GM23248 (cell line): ENCODE measurements at regions not wholly inside any gene's neighbourhood (a gene's known extent, or its start where the extent isn't known, plus 50 kb on each side); places are given as distances from the start of the nearest gene placed in this dataset.
"Not testable (repeated sequence)": the region's sequence is repeated elsewhere in the genome, so short reads cannot be mapped to it uniquely, and the experiment has no call there.

Source experiments
- DNase-seq: peaks from one replicate; pipeline ENCODE4 v3.0.0-alpha.2; 2015
- H2AFZ ChIP-seq: fragments of 200-600 bp; sonication (generic); 2 replicates; pipeline ENCODE4 v1.6.1; 2016; ENCODE audit warnings: antibody characterized with exemption
- H3F3A ChIP-seq: fragments of 200-600 bp; sonication (generic); 2 replicates; pipeline ENCODE4 v1.6.1; 2016; ENCODE audit warnings: mild to moderate bottlenecking, antibody characterized with exemption, mixed run types; ENCODE audit not compliant: insufficient read depth
- H3K27ac ChIP-seq: fragments of 200-600 bp; sonication (generic); 2 replicates; pipeline ENCODE4 v1.5.1; 2016; ENCODE audit warnings: mild to moderate bottlenecking
- H3K27me3 ChIP-seq: fragments of 200-600 bp; sonication (generic); replicated peaks from 2 replicates; pipeline ENCODE4 v1.6.1; 2016; ENCODE audit warnings: mild to moderate bottlenecking; ENCODE audit not compliant: insufficient read depth
- H3K36me3 ChIP-seq: fragments of 200-600 bp; sonication (generic); 2 replicates; pipeline ENCODE4 v1.6.1; 2016; ENCODE audit warnings: low read depth, mild to moderate bottlenecking
- H3K4me1 ChIP-seq: fragments of 200-600 bp; sonication (generic); 2 replicates; pipeline ENCODE4 v1.6.1; 2016; ENCODE audit warnings: mild to moderate bottlenecking; ENCODE audit not compliant: insufficient read depth
- H3K4me2 ChIP-seq: fragments of 200-600 bp; sonication (generic); one replicate; pipeline ENCODE4 v1.6.1; 2016; ENCODE audit warnings: mild to moderate bottlenecking; ENCODE audit not compliant: unreplicated experiment
- H3K4me3 ChIP-seq: fragments of 200-600 bp; sonication (generic); 2 replicates; pipeline ENCODE4 v1.5.1; 2016; ENCODE audit warnings: mild to moderate bottlenecking
- H3K79me2 ChIP-seq: fragments of 200-600 bp; sonication (generic); 2 replicates; pipeline ENCODE4 v1.6.1; 2016; ENCODE audit warnings: mild to moderate bottlenecking; ENCODE audit not compliant: insufficient read depth
- H3K9ac ChIP-seq: fragments of 200-600 bp; sonication (generic); 2 replicates; pipeline ENCODE4 v1.6.1; 2016; ENCODE audit warnings: mild to moderate bottlenecking
- H3K9me2 ChIP-seq: fragments of 200-600 bp; sonication (generic); 2 replicates; pipeline ENCODE4 v1.6.1; 2016; ENCODE audit warnings: mixed run types, mild to moderate bottlenecking, moderate library complexity; ENCODE audit not compliant: insufficient read depth
- H3K9me3 ChIP-seq: fragments of 200-600 bp; sonication (generic); one replicate; pipeline ENCODE4 v1.6.1; 2017; ENCODE audit warnings: low read depth
- H4K20me1 ChIP-seq: fragments of 200-600 bp; sonication (generic); 2 replicates; pipeline ENCODE4 v1.6.0; 2016; ENCODE audit not compliant: insufficient read depth
- EZH2 ChIP-seq: fragments of 200-600 bp; sonication (generic); IDR thresholded peaks from 2 replicates; pipeline ENCODE4 v1.6.1; 2018; ENCODE audit warnings: antibody characterized with exemption, mild to moderate bottlenecking; ENCODE audit not compliant: insufficient read depth, poor library complexity, severe bottlenecking
- EZH2phosphoT487 ChIP-seq: fragments of 200-600 bp; sonication (generic); IDR thresholded peaks from 2 replicates; pipeline ENCODE4 v1.6.1; 2018; ENCODE audit warnings: antibody characterized with exemption, moderate library complexity, mild to moderate bottlenecking, low read depth; ENCODE audit not compliant: insufficient read depth
- WGBS, 2 experiments: methylation state at CpG; one replicate each; pipeline ENCODE4 v1.1.6; 2015 to 2017; ENCODE audit warnings: low lambda C conversion rate in 2 of 2, low coverage in 1 of 2; ENCODE audit errors: missing lambda C conversion rate in 2 of 2; 5-methylcytosine and 5-hydroxymethylcytosine counted together
- in situ Hi-C: fragments of 300-500 bp; cut with MboI; formaldehyde crosslinking; loops from 2 replicates; pipeline ENCODE4 v1.15.0; 2020

DNA sequence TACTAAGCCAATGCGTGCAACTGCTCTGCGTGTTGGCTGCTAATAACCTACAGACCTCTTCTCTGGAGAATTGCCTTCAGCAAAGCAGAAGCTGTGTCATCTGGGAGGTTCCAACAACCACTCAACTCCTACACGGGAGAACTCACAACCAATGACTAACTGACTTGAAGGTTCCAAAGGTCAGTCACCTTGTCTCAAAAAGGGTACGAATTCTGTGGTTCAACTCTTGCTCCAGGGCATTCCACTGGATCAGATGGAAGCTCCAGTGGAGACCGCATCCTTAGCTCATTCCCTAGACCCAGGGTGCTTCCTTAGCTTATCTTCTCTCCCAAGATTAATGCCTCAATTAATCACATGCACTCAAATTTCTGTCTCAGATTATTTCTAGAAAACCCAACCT, 222.7 kb downstream of the CHIC2 start:
- H3K9me3 ChIP-seq = no peaks in the 10 kb centered on the region
- no peak overlapping the region for H3K27ac ChIP-seq
- no peaks in the 10 kb centered on the region for H3K79me2 ChIP-seq
- no peaks in the 10 kb centered on the region for H4K20me1 ChIP-seq
- no peak overlapping the region for H3K4me2 ChIP-seq
- 78 to 88% methylated on average over 5 of the region's 5 CpGs for WGBS, 2 experiments
- no peaks in the 10 kb centered on the region for H3K36me3 ChIP-seq
- no peak overlapping the region for H2AFZ ChIP-seq
- 0 out of 2 replicates have a peak, but pooled peaks cover 3% of the 10 kb centered on the region for H3K4me1 ChIP-seq
- in situ Hi-C loops = no loop called here
- TF ChIP-seq EZH2phosphoT487 (no peak), EZH2 (no peak)
- H3K4me3 ChIP-seq = no peak overlapping the region
- no peaks in the 10 kb centered on the region for H3K9me2 ChIP-seq
- DNase-seq = no peak
- H3K9ac ChIP-seq = no peak overlapping the region
- H3K27me3 ChIP-seq = no peaks in the 10 kb centered on the region
- H3F3A ChIP-seq = no peaks in the 10 kb centered on the region

- Histone ChIP-seq H3K36me3 (no peaks in the 10 kb centered on the region), H3K9me3 (no peaks in the 10 kb centered on the region), H4K20me1 (no peaks in the 10 kb centered on the region), H3K27ac (no peak overlapping the region), H3K9me2 (no peaks in the 10 kb centered on the region), H3K4me1 (0 out of 2 replicates have a peak, but pooled peaks cover 3% of the 10 kb centered on the region), H3K9ac (no peak overlapping the region), H3K79me2 (no peaks in the 10 kb centered on the region), H3F3A (no peaks in the 10 kb centered on the region), H3K4me3 (no peak overlapping the region), H3K27me3 (no peaks in the 10 kb centered on the region), H2AFZ (no peak overlapping the region), H3K4me2 (no peak overlapping the region)
- 48 to 62% methylated on average over 2 of the region's 2 CpGs for WGBS, 2 experiments
- in situ Hi-C loops = no loop called here
- DNase-seq = no peak
- TF ChIP-seq EZH2 (no peak), EZH2phosphoT487 (no peak)
Measured at GRCh38 chr4:53840643-53841042, 223.8 kb downstream of the CHIC2 start.

GRCh38 chr4:53833302-53834003, 231.0 kb downstream of the CHIC2 start:
- not testable (repeated sequence) for H3K4me1 ChIP-seq

DNA sequence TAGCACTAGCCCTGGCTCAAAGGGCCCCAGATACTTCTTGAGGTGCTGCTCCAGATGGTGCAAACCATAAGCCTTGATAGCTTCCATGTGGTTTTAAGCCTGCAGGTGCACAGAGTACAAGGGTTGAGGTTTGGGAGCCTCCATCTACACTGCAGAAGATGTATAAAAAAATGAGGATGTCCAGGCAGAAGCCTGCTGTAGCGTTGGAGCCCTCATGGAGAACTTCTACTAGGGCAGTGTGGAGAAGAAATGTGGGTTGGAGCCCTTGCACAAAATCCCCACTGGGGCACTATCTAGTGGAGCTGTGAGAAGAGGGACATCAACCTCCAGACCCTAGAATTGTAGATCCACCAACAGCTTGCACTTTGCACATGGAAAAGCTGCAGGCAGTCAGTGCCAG, 231.9 kb downstream of the CHIC2 start:
- H3F3A ChIP-seq = no peaks in the 10 kb centered on the region
- H3K9me2 ChIP-seq = no peaks in the 10 kb centered on the region
- no peak for TF ChIP-seq EZH2phosphoT487
- TF ChIP-seq EZH2 = no peak
- H3K4me1 ChIP-seq = no peaks in the 10 kb centered on the region
- no peaks in the 10 kb centered on the region for H3K27me3 ChIP-seq
- no peak for DNase-seq
- no peaks in the 10 kb centered on the region for H4K20me1 ChIP-seq
- no peak overlapping the region for H3K4me2 ChIP-seq
- no peak overlapping the region for H3K27ac ChIP-seq
- WGBS, 2 experiments = 0 to 19% methylated on average over 1 of the region's 1 CpG
- no peaks in the 10 kb centered on the region for H3K9me3 ChIP-seq
- H2AFZ ChIP-seq = no peak overlapping the region
- in situ Hi-C loops = no loop called here
- H3K4me3 ChIP-seq = no peak overlapping the region
- H3K36me3 ChIP-seq = no peaks in the 10 kb centered on the region
- H3K79me2 ChIP-seq = no peaks in the 10 kb centered on the region
- H3K9ac ChIP-seq = no peak overlapping the region

More at GRCh38 chr4:53833302-53834003, 231.0 kb downstream of the CHIC2 start:
- H3K36me3 ChIP-seq, H4K20me1 ChIP-seq, H3K9me2 ChIP-seq, H2AFZ ChIP-seq, H3K79me2 ChIP-seq, H3K9ac ChIP-seq, H3K27me3 ChIP-seq, H3K4me2 ChIP-seq, in situ Hi-C loops, H3K27ac ChIP-seq, H3K9me3 ChIP-seq, H3F3A ChIP-seq, H3K4me3 ChIP-seq, DNase-seq: not testable (repeated sequence)
- WGBS, 2 experiments = 63 to 72% methylated on average over 7 of the region's 7 CpGs

DNA sequence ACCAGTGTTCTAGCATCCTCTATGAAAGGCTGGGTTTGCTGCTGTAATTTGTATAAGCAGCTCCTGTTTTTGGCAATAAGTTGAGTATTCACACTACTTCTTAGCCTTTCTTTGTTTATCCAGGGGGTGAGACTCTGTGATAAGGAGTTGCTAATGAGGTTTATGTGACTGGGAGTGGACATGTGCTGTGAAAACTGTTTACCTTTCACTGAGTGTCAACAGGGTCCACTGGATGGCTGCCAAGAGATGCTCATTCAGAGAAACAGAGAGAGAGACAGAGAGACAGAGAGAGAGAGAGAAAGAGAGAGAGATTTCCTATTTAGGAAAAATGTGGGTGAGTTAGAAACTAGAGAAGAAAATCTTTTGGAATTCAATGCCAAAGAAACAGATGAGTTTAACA, 233.9 kb downstream of the CHIC2 start:
- Histone ChIP-seq H2AFZ (no peak overlapping the region), H3K4me1 (no peaks in the 10 kb centered on the region), H3K36me3 (no peaks in the 10 kb centered on the region), H3K79me2 (no peaks in the 10 kb centered on the region), H3F3A (no peaks in the 10 kb centered on the region), H3K4me3 (no peak overlapping the region), H3K27me3 (no peaks in the 10 kb centered on the region), H3K9me2 (no peaks in the 10 kb centered on the region), H3K4me2 (no peak overlapping the region), H3K27ac (no peak overlapping the region), H3K9ac (no peak overlapping the region), H4K20me1 (no peaks in the 10 kb centered on the region), H3K9me3 (no peaks in the 10 kb centered on the region)
- in situ Hi-C loops = no loop called here
- DNase-seq = no peak
- TF ChIP-seq EZH2phosphoT487 = no peak
- TF ChIP-seq EZH2 = no peak
